Parathyroid adenoma (tissue), 2 donors: ENCODE measurements at regions not wholly inside any gene's neighbourhood (a gene's known extent, or its start where the extent isn't known, plus 50 kb on each side); places are given as distances from the start of the nearest gene placed in this dataset.

ENCODE experiments used
- H2AFZ ChIP-seq: fragments of 300-600 bp; sonication (generic); one replicate; pipeline ENCODE4 v1.7.0; 2017; ENCODE audit warnings: antibody characterized with exemption, mild to moderate bottlenecking
- H3K27ac ChIP-seq: fragments of 300-600 bp; sonication (generic); one replicate; pipeline ENCODE4 v1.7.0; 2017
- H3K27me3 ChIP-seq: fragments of 300-600 bp; sonication (generic); one replicate; pipeline ENCODE4 v1.7.0; 2017; ENCODE audit warnings: low read length; ENCODE audit not compliant: control insufficient read depth, insufficient read depth
- H3K36me3 ChIP-seq: fragments of 300-600 bp; sonication (generic); one replicate; pipeline ENCODE4 v1.7.0; 2017; ENCODE audit warnings: low read length; ENCODE audit not compliant: control insufficient read depth, insufficient read depth
- H3K4me1 ChIP-seq: fragments of 300-600 bp; sonication (generic); one replicate; pipeline ENCODE4 v1.7.0; 2017; ENCODE audit warnings: control low read depth
- H3K4me2 ChIP-seq: fragments of 300-600 bp; sonication (generic); one replicate; pipeline ENCODE4 v1.7.0; 2017; ENCODE audit warnings: low read length
- H3K4me3 ChIP-seq: fragments of 300-600 bp; sonication (generic); one replicate; pipeline ENCODE4 v1.7.0; 2017; ENCODE audit warnings: low read depth, low read length
- H3K79me2 ChIP-seq: fragments of 300-600 bp; sonication (generic); one replicate; pipeline ENCODE4 v1.7.0; 2017; ENCODE audit warnings: control low read depth
- H3K9ac ChIP-seq: fragments of 300-600 bp; sonication (generic); one replicate; pipeline ENCODE4 v1.7.0; 2017; ENCODE audit warnings: mild to moderate bottlenecking
- H3K9me3 ChIP-seq: fragments of 300-600 bp; sonication (generic); one replicate; pipeline ENCODE4 v1.7.0; 2017; ENCODE audit warnings: low read length; ENCODE audit not compliant: control insufficient read depth
- TF ChIP-seq, protein P1 (sequence below): fragments of 300-600 bp; sonication (generic); IDR thresholded peaks from one replicate; pipeline ENCODE4 v1.7.0; 2017; ENCODE audit warnings: antibody characterized with exemption, mild to moderate bottlenecking
- donor health status: primary hyperparathyroidism.

DNA sequence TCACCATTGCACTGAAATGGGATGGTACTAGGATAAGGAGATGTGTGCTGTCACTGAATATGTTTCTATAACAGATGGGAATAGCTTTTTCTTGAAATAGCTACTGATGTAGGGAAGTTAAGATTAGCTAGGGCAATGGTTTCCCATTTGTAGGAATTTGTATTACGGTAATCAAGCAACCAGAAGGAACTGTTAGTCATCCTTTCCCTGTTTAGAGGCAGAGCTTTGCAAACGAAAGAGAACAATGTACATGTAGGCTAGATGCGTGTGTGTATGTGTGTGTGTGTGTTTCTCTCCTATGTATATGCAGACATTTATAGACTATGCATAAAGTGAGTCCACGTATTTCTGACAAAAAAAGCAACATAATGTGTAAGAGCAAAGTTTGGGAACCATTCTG lies 171.9 kb upstream of the GRIA1 start:
- H3K27me3 ChIP-seq, result no peaks in the 10 kb centered on the region
- H2AFZ ChIP-seq, result no peak overlapping the region
- no peaks in the 10 kb centered on the region for H3K9me3 ChIP-seq
- no peak overlapping the region for H3K9ac ChIP-seq
- H3K36me3 ChIP-seq, result no peaks in the 10 kb centered on the region
- no peak overlapping the region for H3K4me2 ChIP-seq
- H3K79me2 ChIP-seq, result no peaks in the 10 kb centered on the region
- no peak overlapping the region for H3K4me3 ChIP-seq
- TF ChIP-seq, protein P1, sequence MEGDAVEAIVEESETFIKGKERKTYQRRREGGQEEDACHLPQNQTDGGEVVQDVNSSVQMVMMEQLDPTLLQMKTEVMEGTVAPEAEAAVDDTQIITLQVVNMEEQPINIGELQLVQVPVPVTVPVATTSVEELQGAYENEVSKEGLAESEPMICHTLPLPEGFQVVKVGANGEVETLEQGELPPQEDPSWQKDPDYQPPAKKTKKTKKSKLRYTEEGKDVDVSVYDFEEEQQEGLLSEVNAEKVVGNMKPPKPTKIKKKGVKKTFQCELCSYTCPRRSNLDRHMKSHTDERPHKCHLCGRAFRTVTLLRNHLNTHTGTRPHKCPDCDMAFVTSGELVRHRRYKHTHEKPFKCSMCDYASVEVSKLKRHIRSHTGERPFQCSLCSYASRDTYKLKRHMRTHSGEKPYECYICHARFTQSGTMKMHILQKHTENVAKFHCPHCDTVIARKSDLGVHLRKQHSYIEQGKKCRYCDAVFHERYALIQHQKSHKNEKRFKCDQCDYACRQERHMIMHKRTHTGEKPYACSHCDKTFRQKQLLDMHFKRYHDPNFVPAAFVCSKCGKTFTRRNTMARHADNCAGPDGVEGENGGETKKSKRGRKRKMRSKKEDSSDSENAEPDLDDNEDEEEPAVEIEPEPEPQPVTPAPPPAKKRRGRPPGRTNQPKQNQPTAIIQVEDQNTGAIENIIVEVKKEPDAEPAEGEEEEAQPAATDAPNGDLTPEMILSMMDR, result no peak
- H3K27ac ChIP-seq, result no peak overlapping the region
- no peaks in the 10 kb centered on the region for H3K4me1 ChIP-seq

DNA sequence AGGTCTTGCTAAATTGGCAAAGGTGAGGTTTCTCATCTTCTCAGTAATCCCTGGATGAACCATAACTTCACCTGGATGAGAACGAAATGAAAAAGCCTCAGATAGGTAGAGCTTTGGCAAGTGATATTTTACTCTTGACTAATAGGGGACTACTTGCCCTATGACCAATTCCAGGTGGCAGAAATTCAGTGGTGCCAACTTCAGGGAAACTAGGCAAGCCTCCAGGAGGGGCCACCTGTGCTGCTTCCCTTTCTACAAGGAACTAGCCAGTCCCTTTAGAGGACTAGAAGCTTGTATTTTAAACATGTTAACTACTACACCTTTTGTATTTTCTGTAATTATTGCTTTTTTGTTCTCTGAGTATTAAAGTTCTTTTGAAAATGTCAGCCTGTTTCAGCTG lies 169.0 kb upstream of the GRIA1 start:
- H3K9ac ChIP-seq, result no peak overlapping the region
- H3K4me1 ChIP-seq, result no peaks in the 10 kb centered on the region
- no peak overlapping the region for H2AFZ ChIP-seq
- H3K9me3 ChIP-seq, result no peaks in the 10 kb centered on the region
- no peak overlapping the region for H3K4me3 ChIP-seq
- H3K27ac ChIP-seq, result no peak overlapping the region
- no peak overlapping the region for H3K4me2 ChIP-seq
- H3K79me2 ChIP-seq, result no peaks in the 10 kb centered on the region
- H3K36me3 ChIP-seq, result no peaks in the 10 kb centered on the region
- TF ChIP-seq, protein P1, result no peak
- H3K27me3 ChIP-seq, result no peaks in the 10 kb centered on the region

- no peak overlapping the region for H3K27ac ChIP-seq
- no peak overlapping the region for H2AFZ ChIP-seq
- H3K9ac ChIP-seq, result no peak overlapping the region
- no peaks in the 10 kb centered on the region for H3K79me2 ChIP-seq
- H3K36me3 ChIP-seq, result no peaks in the 10 kb centered on the region
- H3K4me2 ChIP-seq, result no peak overlapping the region
- H3K4me3 ChIP-seq, result no peak overlapping the region
- TF ChIP-seq, protein P1, result no peak
- no peaks in the 10 kb centered on the region for H3K4me1 ChIP-seq
- no peaks in the 10 kb centered on the region for H3K9me3 ChIP-seq
- no peaks in the 10 kb centered on the region for H3K27me3 ChIP-seq
Observed at GRCh38 chr5:153340139-153340538, 150.3 kb upstream of the GRIA1 start.

DNA sequence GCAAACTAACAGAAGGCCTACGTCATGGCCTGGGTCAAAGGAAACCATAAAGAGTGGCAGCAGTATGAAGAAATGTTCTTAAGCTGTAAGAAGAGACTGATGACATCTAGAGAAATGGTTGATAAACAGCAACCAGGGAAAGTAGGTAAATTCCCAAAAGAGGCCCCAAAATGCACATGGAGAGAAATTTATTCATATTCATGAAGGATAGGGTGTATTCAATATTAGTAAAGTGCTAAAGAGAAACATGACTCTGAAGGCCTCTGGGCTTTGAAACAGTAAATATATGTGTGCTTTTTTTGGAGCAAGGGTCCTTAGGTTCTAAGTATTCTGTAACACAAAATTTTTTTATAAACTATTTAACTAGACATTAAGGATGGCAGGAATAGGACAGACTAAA lies 149.7 kb upstream of the GRIA1 start:
- Histone ChIP-seq H3K36me3 (no peaks in the 10 kb centered on the region), H3K9ac (no peak overlapping the region), H3K27me3 (no peaks in the 10 kb centered on the region), H3K9me3 (no peaks in the 10 kb centered on the region), H3K27ac (no peak overlapping the region), H3K4me2 (no peak overlapping the region), H3K4me3 (no peak overlapping the region), H2AFZ (no peak overlapping the region), H3K79me2 (no peaks in the 10 kb centered on the region), H3K4me1 (no peaks in the 10 kb centered on the region)
- TF ChIP-seq, protein P1, result no peak

GRCh38 chr5:153342487-153342886 lies 148.0 kb upstream of the GRIA1 start:
- Histone ChIP-seq H3K36me3 (no peaks in the 10 kb centered on the region), H3K79me2 (no peaks in the 10 kb centered on the region), H3K27ac (no peak overlapping the region), H3K27me3 (no peaks in the 10 kb centered on the region), H2AFZ (no peak overlapping the region), H3K9me3 (no peaks in the 10 kb centered on the region), H3K4me2 (no peak overlapping the region), H3K4me3 (no peak overlapping the region), H3K4me1 (no peaks in the 10 kb centered on the region), H3K9ac (no peak overlapping the region)
- TF ChIP-seq, protein P1, result no peak
